Neuronal stem cell (in vitro differentiated cells): ENCODE measurements at regions not wholly inside any gene's neighbourhood (a gene's known extent, or its start where the extent isn't known, plus 50 kb on each side); places are given as distances from the start of the nearest gene placed in this dataset.

ENCODE experiments used
- DNase-seq: peaks from one replicate; pipeline ENCODE4 v3.0.0-alpha.2; 2013; ENCODE audit warnings: low spot score
- H2AFZ ChIP-seq: one replicate; pipeline ENCODE4 v1.6.1; 2013; ENCODE audit warnings: mild to moderate bottlenecking, low read length, inconsistent platforms
- H2AK5ac ChIP-seq: 2 replicates; pipeline ENCODE4 v1.6.1; 2013; ENCODE audit warnings: low read depth, mild to moderate bottlenecking, inconsistent platforms, low read length, moderate library complexity, mixed read lengths
- H2BK120ac ChIP-seq: 2 replicates; pipeline ENCODE4 v1.6.1; 2013; ENCODE audit warnings: low read depth, mild to moderate bottlenecking, inconsistent platforms, low read length, moderate library complexity, mixed read lengths
- H2BK12ac ChIP-seq: one replicate; pipeline ENCODE4 v1.6.1; 2013; ENCODE audit warnings: low read length, inconsistent platforms
- H2BK15ac ChIP-seq: 2 replicates; pipeline ENCODE4 v1.6.1; 2013; ENCODE audit warnings: mild to moderate bottlenecking, low read length, inconsistent platforms, mixed read lengths
- H2BK5ac ChIP-seq: one replicate; pipeline ENCODE4 v1.6.1; 2013; ENCODE audit warnings: inconsistent platforms, mild to moderate bottlenecking, low read length, moderate library complexity
- H3K14ac ChIP-seq: one replicate; pipeline ENCODE4 v1.6.1; 2013; ENCODE audit warnings: low read length, inconsistent platforms
- H3K18ac ChIP-seq: 2 replicates; pipeline ENCODE4 v1.6.1; 2013; ENCODE audit warnings: low read length, inconsistent platforms
- H3K23ac ChIP-seq: 2 replicates; pipeline ENCODE4 v1.6.1; 2013; ENCODE audit warnings: low read depth, mild to moderate bottlenecking, mixed read lengths, low read length, inconsistent platforms; ENCODE audit not compliant: poor library complexity
- H3K27ac ChIP-seq: replicated peaks from 3 replicates; pipeline ENCODE4 v1.5.1; 2013; ENCODE audit warnings: low read length, inconsistent platforms
- H3K27me3 ChIP-seq, 3 experiments: 2 replicates each; pipeline ENCODE4 v1.6.1; 2013; ENCODE audit warnings: low read length in 3 of 3, mild to moderate bottlenecking in 2 of 3, inconsistent platforms in 1 of 3, low read depth in 1 of 3, mixed read lengths in 1 of 3, moderate library complexity in 1 of 3; ENCODE audit not compliant: control insufficient read depth in 3 of 3, insufficient read depth in 3 of 3
- H3K36me3 ChIP-seq, 2 donors: replicated peaks in 1 of 2; 2 replicates each; pipeline ENCODE4 v1.6.1; 2013; ENCODE audit warnings: low read length in 2 of 2; ENCODE audit not compliant: control insufficient read depth in 2 of 2, insufficient read depth in 2 of 2
- H3K4ac ChIP-seq: 2 replicates; pipeline ENCODE4 v1.6.1; 2013; ENCODE audit warnings: inconsistent platforms, mild to moderate bottlenecking, low read length, moderate library complexity
- H3K4me1 ChIP-seq, 2 donors: 1 replicate in 1 of 2; 2 replicates in 1 of 2; pipeline ENCODE4 v1.6.1; 2013; ENCODE audit warnings: low read length in 2 of 2, low read depth in 1 of 2; ENCODE audit not compliant: control insufficient read depth in 2 of 2, insufficient read depth in 1 of 2
- H3K4me2 ChIP-seq: one replicate; pipeline ENCODE4 v1.6.1; 2013; ENCODE audit warnings: mild to moderate bottlenecking, low read length, inconsistent platforms; ENCODE audit not compliant: insufficient read depth, poor library complexity, severe bottlenecking
- H3K4me3 ChIP-seq, 2 donors: 2 replicates each; pipeline ENCODE4 v1.5.1; 2013; ENCODE audit warnings: low read length in 2 of 2, mild to moderate bottlenecking in 2 of 2, inconsistent platforms in 1 of 2, moderate library complexity in 1 of 2
- H3K79me1 ChIP-seq: one replicate; pipeline ENCODE4 v1.6.1; 2013; ENCODE audit warnings: low read depth, mild to moderate bottlenecking, inconsistent platforms, low read length, moderate library complexity
- H3K9ac ChIP-seq: one replicate; pipeline ENCODE4 v1.6.1; 2013; ENCODE audit warnings: mild to moderate bottlenecking, low read depth, low read length, inconsistent platforms; ENCODE audit not compliant: poor library complexity
- H3K9me3 ChIP-seq, 2 donors: replicated peaks in 1 of 2; 2 replicates each; pipeline versions ENCODE3 to v1.6.1; 2013; ENCODE audit warnings: low read length in 2 of 2, mild to moderate bottlenecking in 2 of 2, inconsistent platforms in 1 of 2, low read depth in 1 of 2, mixed read lengths in 1 of 2, moderate library complexity in 1 of 2; ENCODE audit not compliant: control insufficient read depth in 2 of 2, insufficient read depth in 1 of 2
- H4K8ac ChIP-seq: one replicate; pipeline ENCODE4 v1.6.1; 2013; ENCODE audit warnings: low read depth, mild to moderate bottlenecking, inconsistent platforms, low read length, moderate library complexity
- H4K91ac ChIP-seq: one replicate; pipeline ENCODE4 v1.6.1; 2013; ENCODE audit warnings: low read length, low read depth, mild to moderate bottlenecking, inconsistent platforms; ENCODE audit not compliant: poor library complexity
- WGBS, 2 donors: extraction: QIAGEN DNeasy Blood & Tissue Kit; methylation state at CpG; one replicate each; pipeline ENCODE4 v1.1.7; 2013; ENCODE audit warnings: missing lambda C conversion rate in 2 of 2, mixed read lengths in 1 of 2; ENCODE audit not compliant: insufficient read length in 2 of 2, insufficient replicate concordance in 1 of 2; ENCODE audit errors: extremely low coverage in 2 of 2; 5-methylcytosine and 5-hydroxymethylcytosine counted together

GRCh38 chr12:115830070-115830469, 447.4 kb downstream of the MED13L start:
- H3K79me1 ChIP-seq, result no peaks in the 10 kb centered on the region
- no peak overlapping the region for H3K14ac ChIP-seq
- H2AK5ac ChIP-seq, result no peak overlapping the region
- no peak overlapping the region for H2BK15ac ChIP-seq
- no peak overlapping the region for H3K4ac ChIP-seq
- H3K4me2 ChIP-seq, result no peak overlapping the region
- H2BK5ac ChIP-seq, result no peak overlapping the region
- H3K4me3 ChIP-seq, result no peak overlapping the region
- no peak overlapping the region for H2BK120ac ChIP-seq
- no peak overlapping the region for H2BK12ac ChIP-seq
- DNase-seq, result no peak
- no peak overlapping the region for H4K8ac ChIP-seq
- no peak overlapping the region for H4K91ac ChIP-seq
- H3K27me3 ChIP-seq, result no peaks in the 10 kb centered on the region
- peaks cover 0 to 2% of the 10 kb centered on the region in 2 donors for H3K9me3 ChIP-seq
- H3K36me3 ChIP-seq, result no peaks in the 10 kb centered on the region
- no CpG with 5 or more reads among the region's 3 CpGs for WGBS, 2 donors
- no peak overlapping the region for H2AFZ ChIP-seq
- no peak overlapping the region for H3K18ac ChIP-seq
- H3K4me1 ChIP-seq, result no peaks in the 10 kb centered on the region
- H3K23ac ChIP-seq, result no peak overlapping the region
- H3K9ac ChIP-seq, result no peak overlapping the region
- no peak overlapping the region for H3K27ac ChIP-seq

DNA sequence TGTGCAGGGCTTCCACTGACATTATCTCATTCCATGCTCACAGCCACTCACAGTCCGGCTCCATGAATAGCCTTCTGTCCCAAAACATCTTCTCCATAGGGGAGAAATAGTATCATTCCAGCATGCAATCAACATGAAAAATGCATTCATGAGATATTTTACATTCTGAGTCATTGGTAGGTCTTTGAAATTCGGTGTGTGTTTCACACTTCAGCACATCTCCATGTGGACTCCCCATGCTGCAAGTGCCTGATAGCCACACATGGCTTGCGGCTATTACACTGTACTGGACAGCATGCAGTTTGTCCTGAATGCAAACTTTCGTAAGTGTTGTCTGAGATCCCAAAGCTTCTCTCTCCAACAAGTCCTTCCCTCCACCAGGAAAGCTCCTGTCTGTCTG, 449.3 kb downstream of the MED13L start:
- Histone ChIP-seq H2BK12ac (no peak overlapping the region), H3K9ac (no peak overlapping the region)

GRCh38 chr12:115824936-115825602, 452.4 kb downstream of the MED13L start:
- Histone ChIP-seq H2BK12ac (no peak overlapping the region), H3K4me2 (no peak overlapping the region), H2BK15ac (no peak overlapping the region), H3K18ac (no peak overlapping the region), H4K91ac (no peak overlapping the region), H4K8ac (no peak overlapping the region), H3K4me1 (no peaks in the 10 kb centered on the region), H3K79me1 (no peaks in the 10 kb centered on the region), H3K23ac (no peak overlapping the region), H2AFZ (no peak overlapping the region), H2BK120ac (no peak overlapping the region), H2BK5ac (no peak overlapping the region), H3K36me3 (no peaks in the 10 kb centered on the region), H3K9me3 (peaks cover 0 to 4% of the 10 kb centered on the region in 2 donors), H3K14ac (no peak overlapping the region), H3K4me3 (no peak overlapping the region), H2AK5ac (no peak overlapping the region), H3K27ac (no peak overlapping the region), H3K4ac (no peak overlapping the region), H3K9ac (no peak overlapping the region), H3K27me3 (no peaks in the 10 kb centered on the region)
- DNase-seq, result no peak
- WGBS, 2 donors, result no CpG with 5 or more reads among the region's 4 CpGs

More for the DNA sequence above, 449.3 kb downstream of the MED13L start:
- Histone ChIP-seq H3K79me1 (no peaks in the 10 kb centered on the region), H3K27me3 (no peaks in the 10 kb centered on the region), H3K9me3 (peaks cover 0 to 4% of the 10 kb centered on the region in 2 donors), H3K4me3 (no peak overlapping the region), H4K91ac (no peak overlapping the region), H2AFZ (no peak overlapping the region), H3K4me1 (no peaks in the 10 kb centered on the region), H2AK5ac (no peak overlapping the region), H3K27ac (no peak overlapping the region), H3K36me3 (no peaks in the 10 kb centered on the region), H3K23ac (no peak overlapping the region), H2BK15ac (no peak overlapping the region), H3K18ac (no peak overlapping the region), H2BK5ac (no peak overlapping the region), H3K4me2 (no peak overlapping the region), H2BK120ac (no peak overlapping the region), H3K14ac (no peak overlapping the region), H3K4ac (no peak overlapping the region), H4K8ac (no peak overlapping the region)
- no CpG with 5 or more reads among the region's 4 CpGs for WGBS, 2 donors
- DNase-seq, result no peak

GRCh38 chr12:115823635-115824034, 453.9 kb downstream of the MED13L start:
- no peak for DNase-seq
- no peak overlapping the region for H3K9ac ChIP-seq
- H4K91ac ChIP-seq, result no peak overlapping the region
- H3K4me1 ChIP-seq, result no peaks in the 10 kb centered on the region
- no peak overlapping the region for H3K27ac ChIP-seq
- H4K8ac ChIP-seq, result no peak overlapping the region
- H3K27me3 ChIP-seq, result no peaks in the 10 kb centered on the region
- H3K14ac ChIP-seq, result no peak overlapping the region
- H3K79me1 ChIP-seq, result no peaks in the 10 kb centered on the region
- peaks cover 0 to 4% of the 10 kb centered on the region in 2 donors for H3K9me3 ChIP-seq
- no peak overlapping the region for H3K4me3 ChIP-seq
- no peak overlapping the region for H2BK15ac ChIP-seq
- H2AK5ac ChIP-seq, result no peak overlapping the region
- no peak overlapping the region for H2AFZ ChIP-seq
- H3K18ac ChIP-seq, result no peak overlapping the region
- no CpG with 5 or more reads among the region's 5 CpGs for WGBS, 2 donors
- no peak overlapping the region for H2BK12ac ChIP-seq
- H3K36me3 ChIP-seq, result no peaks in the 10 kb centered on the region
- no peak overlapping the region for H3K4ac ChIP-seq
- H3K23ac ChIP-seq, result no peak overlapping the region
- H3K4me2 ChIP-seq, result no peak overlapping the region
- no peak overlapping the region for H2BK5ac ChIP-seq
- no peak overlapping the region for H2BK120ac ChIP-seq
